Transverse colon (tissue), 4 donors: ENCODE measurements at regions not wholly inside any gene's neighbourhood (a gene's known extent, or its start where the extent isn't known, plus 50 kb on each side); places are given as distances from the start of the nearest gene placed in this dataset.

Experiments
- CTCF ChIP-seq, 5 experiments: fragments of 200-600 bp in 3 of 5; fragments of 450-650 bp in 2 of 5; sonication (generic) in 3 of 5; IDR thresholded peaks; 1 replicate in 2 of 5; 2 replicates in 3 of 5; pipeline ENCODE4 v1.5.1; 2016 to 2017; ENCODE audit warnings: antibody characterized with exemption in 5 of 5, inconsistent platforms in 3 of 5, mild to moderate bottlenecking in 2 of 5, moderate library complexity in 1 of 5
- EP300 ChIP-seq: sonication (generic); formaldehyde crosslinking; IDR thresholded peaks from one replicate; pipeline ENCODE4 v1.6.1; 2017; ENCODE audit warnings: antibody characterized with exemption, low read depth
- POLR2A ChIP-seq: fragments of 450-650 bp; IDR thresholded peaks from one replicate; pipeline ENCODE4 v1.6.1; 2016; ENCODE audit warnings: antibody characterized with exemption, mild to moderate bottlenecking, moderate library complexity
- POLR2AphosphoS5 ChIP-seq, 3 donors: sonication (generic); formaldehyde crosslinking; IDR thresholded peaks; one replicate each; pipeline ENCODE4 v1.6.1; 2016; ENCODE audit warnings: antibody characterized with exemption in 3 of 3

- TF ChIP-seq CTCF (IDR thresholded peaks at IDR 0.05) (no peak), POLR2A (no peak), EP300 (no peak), POLR2AphosphoS5 (IDR thresholded peaks at IDR 0.05) (no peak)
Observed at GRCh38 chr2:16014802-16015201, 74.5 kb downstream of the MYCN start.
